Glutamatergic neuron (in vitro differentiated cells): ENCODE measurements at regions not wholly inside any gene's neighbourhood (a gene's known extent, or its start where the extent isn't known, plus 50 kb on each side); places are given as distances from the start of the nearest gene placed in this dataset.

Source experiments
- DNase-seq: peaks from one replicate; pipeline ENCODE4 v3.0.0; 2022
- H3K27ac Mint-ChIP-seq: one replicate; pipeline ENCODE4 v1.8.0; 2020; ENCODE audit warnings: mild to moderate bottlenecking, mixed read lengths, inconsistent platforms; ENCODE audit not compliant: unreplicated experiment
- H3K27me3 Mint-ChIP-seq: one replicate; pipeline ENCODE4 v1.8.0; 2020; ENCODE audit warnings: mild to moderate bottlenecking, moderate library complexity, mixed read lengths, inconsistent platforms; ENCODE audit not compliant: unreplicated experiment
- H3K36me3 Mint-ChIP-seq: one replicate; pipeline ENCODE4 v1.8.0; 2020; ENCODE audit warnings: mild to moderate bottlenecking, mixed read lengths, inconsistent platforms; ENCODE audit not compliant: unreplicated experiment
- H3K4me1 Mint-ChIP-seq: one replicate; pipeline ENCODE4 v1.8.0; 2020; ENCODE audit warnings: mild to moderate bottlenecking, low read depth, mixed read lengths, inconsistent platforms; ENCODE audit not compliant: unreplicated experiment
- H3K4me3 Mint-ChIP-seq: one replicate; pipeline ENCODE4 v1.8.0; 2020; ENCODE audit warnings: mild to moderate bottlenecking, mixed read lengths, inconsistent platforms; ENCODE audit not compliant: unreplicated experiment
- H3K9me3 Mint-ChIP-seq: one replicate; pipeline ENCODE4 v1.8.0; 2020; ENCODE audit warnings: mild to moderate bottlenecking, moderate library complexity, mixed read lengths, inconsistent platforms; ENCODE audit not compliant: unreplicated experiment
- TF ChIP-seq, protein P1 (sequence below): fragments of 200-600 bp; sonication (generic); IDR thresholded peaks from one replicate; pipeline ENCODE4 v1.5.0; 2021; ENCODE audit not compliant: partially characterized antibody, unreplicated experiment

- no peak overlapping the region for H3K4me3 Mint-ChIP-seq
- H3K9me3 Mint-ChIP-seq: peaks cover 12% of the 10 kb centered on the region
- H3K27ac Mint-ChIP-seq: no peak overlapping the region
- H3K27me3 Mint-ChIP-seq: peaks cover 11% of the 10 kb centered on the region
- TF ChIP-seq, protein P1, sequence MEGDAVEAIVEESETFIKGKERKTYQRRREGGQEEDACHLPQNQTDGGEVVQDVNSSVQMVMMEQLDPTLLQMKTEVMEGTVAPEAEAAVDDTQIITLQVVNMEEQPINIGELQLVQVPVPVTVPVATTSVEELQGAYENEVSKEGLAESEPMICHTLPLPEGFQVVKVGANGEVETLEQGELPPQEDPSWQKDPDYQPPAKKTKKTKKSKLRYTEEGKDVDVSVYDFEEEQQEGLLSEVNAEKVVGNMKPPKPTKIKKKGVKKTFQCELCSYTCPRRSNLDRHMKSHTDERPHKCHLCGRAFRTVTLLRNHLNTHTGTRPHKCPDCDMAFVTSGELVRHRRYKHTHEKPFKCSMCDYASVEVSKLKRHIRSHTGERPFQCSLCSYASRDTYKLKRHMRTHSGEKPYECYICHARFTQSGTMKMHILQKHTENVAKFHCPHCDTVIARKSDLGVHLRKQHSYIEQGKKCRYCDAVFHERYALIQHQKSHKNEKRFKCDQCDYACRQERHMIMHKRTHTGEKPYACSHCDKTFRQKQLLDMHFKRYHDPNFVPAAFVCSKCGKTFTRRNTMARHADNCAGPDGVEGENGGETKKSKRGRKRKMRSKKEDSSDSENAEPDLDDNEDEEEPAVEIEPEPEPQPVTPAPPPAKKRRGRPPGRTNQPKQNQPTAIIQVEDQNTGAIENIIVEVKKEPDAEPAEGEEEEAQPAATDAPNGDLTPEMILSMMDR: no peak
- DNase-seq: no peak
- peaks cover 50% of the 10 kb centered on the region for H3K4me1 Mint-ChIP-seq
- no peaks in the 10 kb centered on the region for H3K36me3 Mint-ChIP-seq
These were observed 218.1 kb upstream of the MCHR2 start for GRCh38 chr6:100212131-100212530.

DNA sequence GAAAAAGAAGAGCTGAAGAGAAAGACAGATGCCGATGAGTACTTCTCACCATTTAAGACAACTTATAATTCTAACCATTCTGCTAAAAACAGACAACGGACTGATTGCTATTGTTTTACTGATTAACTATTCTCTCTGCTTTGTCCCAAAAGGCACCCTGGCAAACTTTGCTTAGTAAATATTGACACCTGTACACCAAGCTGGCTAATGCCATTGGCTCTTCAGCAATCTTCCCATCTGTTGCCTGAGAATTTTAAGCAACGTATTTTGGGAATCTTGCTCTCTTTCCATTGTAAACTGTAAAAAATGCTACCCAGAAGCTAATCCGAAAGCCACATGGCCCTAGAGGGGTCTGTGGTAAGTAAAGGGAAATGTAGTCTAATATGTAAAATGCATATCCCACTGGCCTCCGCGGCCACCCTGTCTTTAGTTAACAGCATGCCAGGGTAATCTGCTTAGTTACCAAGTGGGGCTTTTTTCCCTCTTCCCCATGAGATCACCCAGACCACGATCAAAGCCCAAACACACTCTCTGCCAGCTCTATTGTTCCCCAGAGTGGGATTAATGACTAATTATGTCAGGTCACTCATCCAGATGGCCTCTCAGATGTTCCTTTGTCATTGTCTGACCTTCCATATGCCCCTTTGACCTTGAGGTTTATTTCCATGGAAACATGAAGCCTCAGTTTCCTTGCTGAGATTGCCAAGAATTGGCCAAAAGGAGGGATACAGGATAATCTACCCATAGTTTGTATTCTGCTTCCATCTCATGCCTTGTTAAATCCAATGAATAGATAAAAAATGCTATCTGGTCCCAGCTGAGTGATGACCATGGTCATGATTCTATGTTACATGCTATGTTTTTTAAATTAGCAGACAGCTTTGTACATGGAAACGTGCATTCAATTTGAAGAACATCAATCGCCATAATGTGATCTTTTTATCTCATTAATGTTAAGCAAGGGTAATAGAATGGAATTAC is 216.4 kb upstream of the MCHR2 start:
- no peaks in the 10 kb centered on the region for H3K36me3 Mint-ChIP-seq
- TF ChIP-seq, protein P1: no peak
- peaks cover 12% of the 10 kb centered on the region for H3K9me3 Mint-ChIP-seq
- H3K4me3 Mint-ChIP-seq: peak overlapping the region; percentile 67
- DNase-seq: peak; percentile 42
- peaks cover 49% of the 10 kb centered on the region for H3K4me1 Mint-ChIP-seq
- peaks cover 11% of the 10 kb centered on the region for H3K27me3 Mint-ChIP-seq
- H3K27ac Mint-ChIP-seq: peak overlapping the region; percentile 97

GRCh38 chr6:100209323-100210136 is 215.5 kb upstream of the MCHR2 start:
- peaks cover 12% of the 10 kb centered on the region for H3K9me3 Mint-ChIP-seq
- no peaks in the 10 kb centered on the region for H3K36me3 Mint-ChIP-seq
- H3K27ac Mint-ChIP-seq: peak overlapping the region; percentile 97
- DNase-seq: no peak
- H3K4me3 Mint-ChIP-seq: peak overlapping the region; percentile 67
- H3K27me3 Mint-ChIP-seq: peaks cover 11% of the 10 kb centered on the region
- TF ChIP-seq, protein P1: no peak
- peaks cover 51% of the 10 kb centered on the region for H3K4me1 Mint-ChIP-seq

DNA sequence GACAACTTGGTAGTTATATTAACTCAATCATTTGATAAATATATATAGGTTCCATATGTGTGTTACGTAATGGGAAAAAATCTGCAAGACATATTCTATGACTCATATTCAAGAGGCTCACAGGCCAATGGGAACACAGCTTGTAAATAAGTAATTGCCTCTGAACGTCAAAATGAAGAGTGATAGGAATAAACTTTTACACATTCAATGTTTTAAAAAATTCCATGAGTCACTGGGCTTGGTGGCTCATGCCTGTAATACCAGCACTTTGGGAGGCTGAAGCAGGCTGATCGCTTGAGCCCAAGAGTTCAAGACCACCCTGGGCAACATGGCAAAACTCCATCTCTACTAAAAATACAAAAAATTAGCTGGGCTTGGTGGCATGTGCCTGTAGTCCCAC is 209.4 kb upstream of the MCHR2 start:
- Mint-ChIP-seq H3K27ac (no peak overlapping the region), H3K36me3 (peaks cover 4% of the 10 kb centered on the region), H3K27me3 (no peaks in the 10 kb centered on the region), H3K4me1 (peaks cover 15% of the 10 kb centered on the region), H3K4me3 (no peak overlapping the region), H3K9me3 (no peaks in the 10 kb centered on the region)
- TF ChIP-seq, protein P1: no peak
- no peak for DNase-seq
